ENCODE measurements at regions not wholly inside any gene's neighbourhood (a gene's known extent, or its start where the extent isn't known, plus 50 kb on each side); places are given as distances from the start of the nearest gene placed in this dataset.
A peak's percentile ranks its signal among the peaks of the same experiment; 100 is the strongest.

- TF ChIP-seq, protein P1, sequence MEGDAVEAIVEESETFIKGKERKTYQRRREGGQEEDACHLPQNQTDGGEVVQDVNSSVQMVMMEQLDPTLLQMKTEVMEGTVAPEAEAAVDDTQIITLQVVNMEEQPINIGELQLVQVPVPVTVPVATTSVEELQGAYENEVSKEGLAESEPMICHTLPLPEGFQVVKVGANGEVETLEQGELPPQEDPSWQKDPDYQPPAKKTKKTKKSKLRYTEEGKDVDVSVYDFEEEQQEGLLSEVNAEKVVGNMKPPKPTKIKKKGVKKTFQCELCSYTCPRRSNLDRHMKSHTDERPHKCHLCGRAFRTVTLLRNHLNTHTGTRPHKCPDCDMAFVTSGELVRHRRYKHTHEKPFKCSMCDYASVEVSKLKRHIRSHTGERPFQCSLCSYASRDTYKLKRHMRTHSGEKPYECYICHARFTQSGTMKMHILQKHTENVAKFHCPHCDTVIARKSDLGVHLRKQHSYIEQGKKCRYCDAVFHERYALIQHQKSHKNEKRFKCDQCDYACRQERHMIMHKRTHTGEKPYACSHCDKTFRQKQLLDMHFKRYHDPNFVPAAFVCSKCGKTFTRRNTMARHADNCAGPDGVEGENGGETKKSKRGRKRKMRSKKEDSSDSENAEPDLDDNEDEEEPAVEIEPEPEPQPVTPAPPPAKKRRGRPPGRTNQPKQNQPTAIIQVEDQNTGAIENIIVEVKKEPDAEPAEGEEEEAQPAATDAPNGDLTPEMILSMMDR (IDR thresholded peaks at IDR 0.05) = no peak
- no peak for TF ChIP-seq POLR2A (IDR thresholded peaks at IDR 0.05)
- Histone ChIP-seq H3K27me3 (no peaks in the 10 kb centered on the region), H3K4me3 (no peak overlapping the region), H3K4me1 (peaks cover 0 to 53% (median 26%) of the 10 kb centered on the region in 4 donors), H3K27ac (peak overlapping the region; percentile 90 to 97 (median 92)), H3K9me3 (no peaks in the 10 kb centered on the region), H3K36me3 (no peaks in the 10 kb centered on the region)
- peak in 1 of 4 donors; percentile 6 for ATAC-seq
- intact Hi-C loops (cut with DNase I) = no loop called here
- WGBS (ENCODE audit: insufficient coverage, low coverage, low lambda C conversion rate, missing lambda C conversion rate) = 75% methylated on average over 5 of the region's 8 CpGs
- DNase-seq = peak in 1 of 3 donors; percentile 38
Measured at GRCh38 chr2:120474486-120474885, 128.6 kb downstream of the INHBB start.

DNA sequence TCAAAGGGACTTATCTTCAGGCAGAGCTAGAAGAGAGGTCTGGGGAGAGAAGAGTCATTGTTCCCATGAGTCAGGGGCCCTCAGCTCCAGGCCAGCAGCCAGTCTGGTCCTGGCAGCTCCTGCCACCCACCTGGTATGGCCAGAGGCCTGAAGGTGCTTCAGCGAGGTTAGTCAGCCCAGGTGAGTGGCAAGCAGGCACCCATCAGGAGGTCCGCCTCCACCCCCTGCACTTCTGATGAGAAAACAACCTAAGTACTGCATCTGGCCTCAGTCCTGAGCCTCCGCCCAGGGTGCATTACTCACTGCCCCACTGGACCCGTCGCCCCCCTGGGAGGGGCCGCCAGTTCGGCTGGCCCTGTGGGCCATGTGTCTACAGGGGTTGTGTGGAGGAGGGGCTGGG is 130.2 kb downstream of the INHBB start:
- H3K27me3 ChIP-seq = no peaks in the 10 kb centered on the region
- TF ChIP-seq, protein P1 (IDR thresholded peaks at IDR 0.05) = no peak
- TF ChIP-seq POLR2A (IDR thresholded peaks at IDR 0.05) = no peak
- WGBS (ENCODE audit: insufficient coverage, low coverage, low lambda C conversion rate, missing lambda C conversion rate) = 100% methylated on average over 1 of the region's 7 CpGs
- DNase-seq (no peak), ATAC-seq (peak in 1 of 4 donors; percentile 1)
- H3K27ac ChIP-seq = no peak overlapping the region
- H3K36me3 ChIP-seq = no peaks in the 10 kb centered on the region
- intact Hi-C loops (cut with DNase I) = no loop called here
- H3K4me1 ChIP-seq = peaks cover 0 to 42% (median 20%) of the 10 kb centered on the region in 4 donors
- no peak overlapping the region for H3K4me3 ChIP-seq
- no peaks in the 10 kb centered on the region for H3K9me3 ChIP-seq

- no peak overlapping the region for H3K27ac ChIP-seq
- intact Hi-C loops (cut with DNase I) = no loop called here
- no peak for ATAC-seq
- no peak for DNase-seq
- no peaks in the 10 kb centered on the region for H3K36me3 ChIP-seq
- no peak for TF ChIP-seq POLR2A (IDR thresholded peaks at IDR 0.05)
- TF ChIP-seq, protein P1 (IDR thresholded peaks at IDR 0.05) = no peak
- H3K9me3 ChIP-seq = no peaks in the 10 kb centered on the region
- no peak overlapping the region for H3K4me3 ChIP-seq
- no peaks in the 10 kb centered on the region for H3K27me3 ChIP-seq
- H3K4me1 ChIP-seq = peaks cover 0 to 47% (median 22%) of the 10 kb centered on the region in 4 donors
- WGBS (ENCODE audit: insufficient coverage, low coverage, low lambda C conversion rate, missing lambda C conversion rate) = 60% methylated on average over 1 of the region's 3 CpGs
Measured at GRCh38 chr2:120477198-120477597, 131.3 kb downstream of the INHBB start.

GRCh38 chr2:120477831-120478481 is 132.0 kb downstream of the INHBB start:
- ATAC-seq (no peak), DNase-seq (peak in 1 of 3 donors; percentile 37)
- 81% methylated on average over 6 of the region's 6 CpGs for WGBS (ENCODE audit: insufficient coverage, low coverage, low lambda C conversion rate, missing lambda C conversion rate)
- intact Hi-C loops (cut with DNase I) = no loop called here
- H3K4me1 ChIP-seq = peaks cover 0 to 49% (median 22%) of the 10 kb centered on the region in 4 donors
- no peaks in the 10 kb centered on the region for H3K36me3 ChIP-seq
- H3K9me3 ChIP-seq = no peaks in the 10 kb centered on the region
- H3K27ac ChIP-seq = no peak overlapping the region
- no peaks in the 10 kb centered on the region for H3K27me3 ChIP-seq
- no peak overlapping the region for H3K4me3 ChIP-seq
- TF ChIP-seq, protein P1 (IDR thresholded peaks at IDR 0.05) = no peak
- TF ChIP-seq POLR2A (IDR thresholded peaks at IDR 0.05) = no peak
